T-helper 1 cell treated with Interleukin-12 subunit alpha and Interleukin-12 subunit beta and Interleukin-4 antibody, amounts not matched to agents 30 μg/mL and 1 μg/mL, for 36 hours (primary cell): ENCODE measurements at regions not wholly inside any gene's neighbourhood (a gene's known extent, or its start where the extent isn't known, plus 50 kb on each side); places are given as distances from the start of the nearest gene placed in this dataset.

Experiments used
- H3K27ac Mint-ChIP-seq: one replicate; pipeline ENCODE4 v1.8.0; 2021; ENCODE audit warnings: mild to moderate bottlenecking, mixed read lengths
- H3K27me3 Mint-ChIP-seq: one replicate; pipeline ENCODE4 v1.8.0; 2021; ENCODE audit warnings: low read depth, mixed read lengths
- H3K36me3 Mint-ChIP-seq: one replicate; pipeline ENCODE4 v1.8.0; 2021; ENCODE audit warnings: low read depth, mixed read lengths
- H3K4me1 Mint-ChIP-seq: one replicate; pipeline ENCODE4 v1.8.0; 2021; ENCODE audit warnings: low read depth, mixed read lengths
- H3K4me3 Mint-ChIP-seq: one replicate; pipeline ENCODE4 v1.8.0; 2021; ENCODE audit warnings: mild to moderate bottlenecking, moderate library complexity, mixed read lengths
- H3K9me3 Mint-ChIP-seq: one replicate; pipeline ENCODE4 v1.8.0; 2021; ENCODE audit warnings: mixed read lengths

- Mint-ChIP-seq H3K4me3 (no peak overlapping the region), H3K27ac (no peak overlapping the region), H3K4me1 (no peaks in the 10 kb centered on the region), H3K27me3 (peaks cover 47% of the 10 kb centered on the region), H3K9me3 (no peaks in the 10 kb centered on the region), H3K36me3 (no peaks in the 10 kb centered on the region)
Measured at GRCh38 chr6:6908121-6908520, 199.6 kb upstream of the RREB1 start.

- Mint-ChIP-seq H3K4me1 (no peaks in the 10 kb centered on the region), H3K27ac (no peak overlapping the region), H3K27me3 (peaks cover 45% of the 10 kb centered on the region), H3K9me3 (no peaks in the 10 kb centered on the region), H3K36me3 (no peaks in the 10 kb centered on the region), H3K4me3 (no peak overlapping the region)
Measured at GRCh38 chr6:6909111-6909510, 198.7 kb upstream of the RREB1 start.

- Mint-ChIP-seq H3K36me3 (no peaks in the 10 kb centered on the region), H3K4me3 (no peak overlapping the region), H3K27ac (no peak overlapping the region), H3K9me3 (no peaks in the 10 kb centered on the region), H3K4me1 (no peaks in the 10 kb centered on the region), H3K27me3 (peaks cover 42% of the 10 kb centered on the region)
Measured at GRCh38 chr6:6910734-6911295, 196.9 kb upstream of the RREB1 start.

GRCh38 chr6:6911391-6911790 lies 196.4 kb upstream of the RREB1 start:
- Mint-ChIP-seq H3K36me3 (no peaks in the 10 kb centered on the region), H3K27ac (no peak overlapping the region), H3K9me3 (no peaks in the 10 kb centered on the region), H3K4me3 (no peak overlapping the region), H3K27me3 (peaks cover 39% of the 10 kb centered on the region), H3K4me1 (peaks cover 5% of the 10 kb centered on the region)

GRCh38 chr6:6912817-6913744 lies 194.7 kb upstream of the RREB1 start:
- H3K36me3 Mint-ChIP-seq = no peaks in the 10 kb centered on the region
- peaks cover 26% of the 10 kb centered on the region for H3K27me3 Mint-ChIP-seq
- peaks cover 5% of the 10 kb centered on the region for H3K4me1 Mint-ChIP-seq
- H3K4me3 Mint-ChIP-seq = no peak overlapping the region
- no peaks in the 10 kb centered on the region for H3K9me3 Mint-ChIP-seq
- H3K27ac Mint-ChIP-seq = no peak overlapping the region

- Mint-ChIP-seq H3K4me3 (no peak overlapping the region), H3K9me3 (no peaks in the 10 kb centered on the region), H3K36me3 (no peaks in the 10 kb centered on the region), H3K27ac (no peak overlapping the region), H3K4me1 (peaks cover 11% of the 10 kb centered on the region), H3K27me3 (peaks cover 28% of the 10 kb centered on the region)
Measured at GRCh38 chr6:6915219-6915618, 192.5 kb upstream of the RREB1 start.

GRCh38 chr6:6915813-6916547 lies 191.8 kb upstream of the RREB1 start:
- H3K27ac Mint-ChIP-seq = no peak overlapping the region
- H3K27me3 Mint-ChIP-seq = peaks cover 34% of the 10 kb centered on the region
- H3K4me1 Mint-ChIP-seq = peaks cover 11% of the 10 kb centered on the region
- H3K9me3 Mint-ChIP-seq = no peaks in the 10 kb centered on the region
- H3K4me3 Mint-ChIP-seq = no peak overlapping the region
- no peaks in the 10 kb centered on the region for H3K36me3 Mint-ChIP-seq

GRCh38 chr6:6916598-6916997 lies 191.2 kb upstream of the RREB1 start:
- Mint-ChIP-seq H3K27ac (no peak overlapping the region), H3K4me3 (no peak overlapping the region), H3K4me1 (peaks cover 11% of the 10 kb centered on the region), H3K27me3 (peaks cover 33% of the 10 kb centered on the region), H3K9me3 (no peaks in the 10 kb centered on the region), H3K36me3 (no peaks in the 10 kb centered on the region)

GRCh38 chr6:6918216-6918983 lies 189.4 kb upstream of the RREB1 start:
- Mint-ChIP-seq H3K36me3 (no peaks in the 10 kb centered on the region), H3K4me3 (no peak overlapping the region), H3K27ac (peak overlapping the region; percentile 50), H3K4me1 (peaks cover 11% of the 10 kb centered on the region), H3K27me3 (peaks cover 23% of the 10 kb centered on the region), H3K9me3 (no peaks in the 10 kb centered on the region)

GRCh38 chr6:6919173-6919572 lies 188.6 kb upstream of the RREB1 start:
- no peaks in the 10 kb centered on the region for H3K9me3 Mint-ChIP-seq
- H3K27me3 Mint-ChIP-seq = peaks cover 18% of the 10 kb centered on the region
- H3K36me3 Mint-ChIP-seq = no peaks in the 10 kb centered on the region
- H3K27ac Mint-ChIP-seq = no peak overlapping the region
- no peak overlapping the region for H3K4me3 Mint-ChIP-seq
- H3K4me1 Mint-ChIP-seq = peaks cover 11% of the 10 kb centered on the region

- Mint-ChIP-seq H3K27me3 (peaks cover 15% of the 10 kb centered on the region), H3K4me1 (peaks cover 11% of the 10 kb centered on the region), H3K9me3 (no peaks in the 10 kb centered on the region), H3K27ac (no peak overlapping the region), H3K36me3 (no peaks in the 10 kb centered on the region), H3K4me3 (no peak overlapping the region)
Measured at GRCh38 chr6:6920114-6920986, 187.4 kb upstream of the RREB1 start.

- H3K9me3 Mint-ChIP-seq = no peaks in the 10 kb centered on the region
- H3K27me3 Mint-ChIP-seq = peaks cover 20% of the 10 kb centered on the region
Measured at GRCh38 chr6:6920987-6921313, 186.8 kb upstream of the RREB1 start.

GRCh38 chr6:6922166-6922565 lies 185.6 kb upstream of the RREB1 start:
- H3K27ac Mint-ChIP-seq = no peak overlapping the region
- H3K4me1 Mint-ChIP-seq = peaks cover 6% of the 10 kb centered on the region
- H3K9me3 Mint-ChIP-seq = no peaks in the 10 kb centered on the region
- peaks cover 25% of the 10 kb centered on the region for H3K27me3 Mint-ChIP-seq
- no peak overlapping the region for H3K4me3 Mint-ChIP-seq
- H3K36me3 Mint-ChIP-seq = no peaks in the 10 kb centered on the region

More at GRCh38 chr6:6920987-6921313, 186.8 kb upstream of the RREB1 start:
- Mint-ChIP-seq H3K27ac (no peak overlapping the region), H3K4me1 (peaks cover 10% of the 10 kb centered on the region), H3K4me3 (no peak overlapping the region), H3K36me3 (no peaks in the 10 kb centered on the region)
